BJ (cell line): ENCODE measurements at regions not wholly inside any gene's neighbourhood (a gene's known extent, or its start where the extent isn't known, plus 50 kb on each side); places are given as distances from the start of the nearest gene placed in this dataset.

Source experiments
- CTCF ChIA-PET: fragments of 350-600 bp; formaldehyde crosslinking; extraction: SDS; loops from one replicate; lab custom pipeline; 2021; ENCODE audit warnings: antibody characterized with exemption, inconsistent platforms; lab: Yijun Ruan, JAX
- POLR2A ChIA-PET: fragments of 300-600 bp; sonication (Branson Sonifier 250); formaldehyde crosslinking; extraction: SDS; loops from one replicate; lab custom pipeline; 2021; ENCODE audit warnings: antibody characterized with exemption; lab: Charles Lee
- DNase-seq: peaks from one replicate; pipeline ENCODE4 v3.0.0-alpha.2; 2011; ENCODE audit warnings: low read depth
- H3K27me3 ChIP-seq: 2 replicates; pipeline ENCODE4 v1.6.0; 2011; ENCODE audit warnings: low read length; ENCODE audit not compliant: control insufficient read depth, insufficient read depth
- H3K36me3 ChIP-seq: 2 replicates; pipeline ENCODE4 v1.5.1; 2011; ENCODE audit warnings: low read length; ENCODE audit not compliant: control insufficient read depth, insufficient read depth
- H3K4me3 ChIP-seq: 2 replicates; pipeline ENCODE4 v1.5.1; 2011; ENCODE audit warnings: low read depth, mild to moderate bottlenecking, control low read depth, low read length
- CTCF ChIP-seq: IDR thresholded peaks from 2 replicates; pipeline ENCODE4 v1.5.1; 2011; ENCODE audit warnings: low read depth, mild to moderate bottlenecking, control low read depth, inconsistent platforms, low read length, moderate library complexity; ENCODE audit not compliant: insufficient read depth

- TF ChIP-seq CTCF = no peak
- POLR2A ChIA-PET = no interaction called here
- Histone ChIP-seq H3K4me3 (no peak overlapping the region), H3K36me3 (no peaks in the 10 kb centered on the region), H3K27me3 (no peaks in the 10 kb centered on the region)
- no peak for DNase-seq
- CTCF ChIA-PET = no interaction called here
These were observed 549.1 kb upstream of the MIR17HG start for GRCh38 chr13:90798381-90798780.

GRCh38 chr13:90800082-90800746, 547.3 kb upstream of the MIR17HG start:
- Histone ChIP-seq H3K27me3 (no peaks in the 10 kb centered on the region), H3K4me3 (no peak overlapping the region), H3K36me3 (no peaks in the 10 kb centered on the region)
- TF ChIP-seq CTCF = no peak
- no peak for DNase-seq
- ChIA-PET POLR2A (no interaction called here), CTCF (no interaction called here)

DNA sequence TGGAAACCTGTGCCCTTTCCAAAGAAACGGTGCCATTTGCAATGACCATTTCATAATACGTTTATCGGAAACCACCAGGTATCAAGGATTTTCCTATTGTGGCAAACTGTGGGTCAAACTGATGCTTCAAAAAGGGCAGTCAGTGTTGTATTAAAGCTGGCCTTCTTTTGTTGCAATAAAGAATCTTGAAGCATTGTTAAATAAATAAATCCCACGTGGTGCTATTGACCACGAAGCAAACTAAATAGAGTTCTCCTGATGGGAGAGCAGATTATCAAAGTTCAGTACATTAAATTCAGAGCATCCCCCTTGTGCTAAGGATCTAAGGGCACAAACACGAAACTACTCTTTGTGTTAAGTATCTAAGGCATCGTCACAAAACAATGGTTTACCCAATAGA, 545.9 kb upstream of the MIR17HG start:
- TF ChIP-seq CTCF = no peak
- Histone ChIP-seq H3K27me3 (no peaks in the 10 kb centered on the region), H3K36me3 (no peaks in the 10 kb centered on the region), H3K4me3 (no peak overlapping the region)
- DNase-seq = no peak
- CTCF ChIA-PET = no interaction called here
- POLR2A ChIA-PET = no interaction called here

- no peak for DNase-seq
- Histone ChIP-seq H3K4me3 (no peak overlapping the region), H3K36me3 (no peaks in the 10 kb centered on the region), H3K27me3 (no peaks in the 10 kb centered on the region)
- CTCF ChIA-PET = no interaction called here
- POLR2A ChIA-PET = no interaction called here
- TF ChIP-seq CTCF = no peak
These were observed 544.3 kb upstream of the MIR17HG start for GRCh38 chr13:90803210-90803609.

DNA sequence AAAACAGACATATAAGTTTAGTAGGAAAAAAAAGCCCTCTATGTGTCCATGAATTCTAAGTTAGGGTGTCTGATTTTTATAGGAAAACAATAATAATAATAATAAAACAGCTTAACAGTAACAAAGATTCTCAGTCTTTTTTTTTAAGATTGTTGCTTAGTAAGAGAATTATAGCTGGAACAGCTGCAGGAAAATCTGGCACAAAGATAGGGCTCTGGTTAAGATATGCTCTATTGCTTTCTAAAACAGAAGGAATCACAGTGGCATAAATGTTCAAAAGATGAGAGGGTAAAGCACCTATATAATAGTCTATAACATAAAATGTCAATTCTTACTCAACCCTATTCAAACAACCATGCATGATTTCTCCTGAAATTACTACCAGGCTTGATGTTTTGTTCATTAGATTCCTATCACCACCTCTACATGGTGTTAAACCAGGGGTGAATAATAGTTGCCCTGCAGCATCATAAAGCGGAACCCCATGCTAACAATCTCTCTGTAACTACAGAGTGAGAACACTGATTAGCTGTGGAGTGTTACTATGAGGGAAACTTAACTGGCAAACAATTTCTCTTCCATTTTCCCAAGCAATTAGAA, 541.4 kb upstream of the MIR17HG start:
- DNase-seq = no peak
- no peak for TF ChIP-seq CTCF
- H3K36me3 ChIP-seq = no peaks in the 10 kb centered on the region
- ChIA-PET CTCF (no interaction called here), POLR2A (no interaction called here)
- no peak overlapping the region for H3K4me3 ChIP-seq
- no peaks in the 10 kb centered on the region for H3K27me3 ChIP-seq
